RKO (cell line): ENCODE measurements at regions not wholly inside any gene's neighbourhood (a gene's known extent, or its start where the extent isn't known, plus 50 kb on each side); places are given as distances from the start of the nearest gene placed in this dataset.
"Not testable (repeated sequence)": the region's sequence is repeated elsewhere in the genome, so short reads cannot be mapped to it uniquely, and the experiment has no call there.

ENCODE experiments used
- DNase-seq: peaks from one replicate; pipeline ENCODE4 v3.0.0-alpha.2; 2016; ENCODE audit warnings: low spot score

GRCh38 chr1:83511146-83511726 lies 487.7 kb downstream of the TTLL7 start:
- no peak for DNase-seq

GRCh38 chr1:83509301-83509781 lies 489.6 kb downstream of the TTLL7 start:
- DNase-seq = no peak

DNA sequence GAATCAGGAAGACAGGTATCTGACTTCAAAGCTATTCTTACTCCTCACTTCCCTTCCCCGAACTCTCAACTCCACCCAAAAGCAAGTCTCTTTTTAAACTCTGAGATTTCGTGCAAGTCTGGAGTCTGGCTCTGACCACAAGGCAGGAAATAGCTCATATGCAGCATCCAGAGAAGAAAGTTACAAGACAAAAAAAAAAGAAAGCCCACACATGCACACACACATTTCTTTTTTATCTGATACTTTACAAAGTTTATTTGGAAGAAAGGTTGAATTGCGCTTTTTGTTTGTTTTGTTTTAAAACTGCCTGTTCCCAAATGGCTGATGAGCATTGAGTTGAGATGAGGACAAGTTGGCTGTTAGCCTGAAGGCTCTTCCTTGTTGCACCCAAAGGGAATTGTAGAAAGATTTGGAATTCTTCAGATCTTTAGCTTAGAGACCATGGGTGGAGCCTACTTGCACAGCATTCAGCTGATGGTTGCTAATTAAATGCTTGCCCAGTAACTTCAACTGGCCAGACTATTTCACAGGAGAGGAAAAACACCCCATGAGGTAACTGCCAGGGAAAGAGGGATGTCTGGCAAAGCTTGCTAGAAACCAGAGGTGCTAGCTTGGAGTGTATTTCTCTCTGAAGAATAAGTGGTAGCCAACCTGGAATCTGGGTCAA lies 490.3 kb downstream of the TTLL7 start:
- DNase-seq = no peak

DNA sequence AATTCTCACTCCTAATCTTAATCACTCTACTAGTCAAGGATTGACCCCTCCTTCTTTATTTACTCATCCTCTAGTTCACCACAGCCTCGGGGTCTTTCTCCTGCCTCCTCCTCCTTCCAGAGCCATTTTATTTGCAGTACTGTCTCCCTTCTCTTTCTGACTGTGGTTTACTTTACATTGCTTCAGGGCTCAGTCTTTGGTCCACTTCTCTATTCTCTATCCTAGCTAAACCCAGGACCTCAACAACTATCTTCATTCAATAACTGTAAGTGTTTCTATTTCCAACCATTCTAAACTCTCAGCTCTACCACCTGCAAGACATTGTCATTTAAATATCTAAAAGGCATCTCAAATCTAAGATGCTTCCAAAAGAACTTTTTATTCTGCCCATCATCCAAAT lies 493.8 kb downstream of the TTLL7 start:
- DNase-seq = no peak

DNA sequence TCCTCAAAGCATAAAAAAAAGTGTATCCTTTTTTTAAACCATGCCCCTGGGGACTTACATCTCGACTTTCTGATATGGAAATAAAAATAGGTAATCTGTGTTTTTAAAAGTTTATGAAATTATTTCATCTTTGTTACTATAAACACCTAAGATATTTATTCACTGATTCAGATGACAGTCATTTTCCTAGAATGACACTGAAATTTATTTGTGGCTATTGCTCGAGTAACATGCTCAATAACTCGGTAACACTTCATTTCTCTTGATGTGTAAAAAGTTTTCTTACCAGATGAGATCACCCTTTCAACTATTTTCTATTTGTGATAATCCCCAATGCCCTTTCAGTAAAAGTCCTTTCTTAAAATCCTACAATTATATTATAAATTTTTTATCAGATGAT lies 495.8 kb downstream of the TTLL7 start:
- no peak for DNase-seq

DNA sequence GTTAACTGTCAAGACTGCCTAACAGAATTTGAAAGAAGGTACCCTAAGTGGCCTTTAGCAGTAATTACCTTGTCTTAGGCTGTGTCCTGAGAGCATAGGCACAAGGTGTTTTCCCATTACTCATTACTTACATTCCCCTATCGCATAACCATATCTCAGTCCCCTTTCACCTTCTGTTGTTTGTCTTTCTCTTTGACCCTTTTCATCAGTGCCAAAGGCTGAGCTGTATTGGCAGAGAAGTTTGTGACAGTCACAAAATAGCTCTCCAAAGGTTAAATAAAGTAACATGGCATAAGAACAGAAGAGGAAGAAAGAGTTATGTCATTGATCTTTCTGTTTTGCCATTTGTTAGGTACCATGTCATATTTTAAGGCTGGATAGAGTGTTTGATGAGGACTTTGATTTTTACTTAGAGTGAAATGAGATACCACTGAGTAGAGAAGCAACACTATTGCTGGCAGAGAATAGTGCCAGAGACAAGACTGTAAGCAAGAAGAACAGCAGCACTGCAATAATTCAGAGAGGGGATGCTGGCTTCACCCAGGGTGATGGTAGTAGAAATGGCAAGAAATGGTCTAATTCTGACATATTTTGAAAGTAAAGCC lies 497.8 kb downstream of the TTLL7 start:
- DNase-seq = no peak

DNA sequence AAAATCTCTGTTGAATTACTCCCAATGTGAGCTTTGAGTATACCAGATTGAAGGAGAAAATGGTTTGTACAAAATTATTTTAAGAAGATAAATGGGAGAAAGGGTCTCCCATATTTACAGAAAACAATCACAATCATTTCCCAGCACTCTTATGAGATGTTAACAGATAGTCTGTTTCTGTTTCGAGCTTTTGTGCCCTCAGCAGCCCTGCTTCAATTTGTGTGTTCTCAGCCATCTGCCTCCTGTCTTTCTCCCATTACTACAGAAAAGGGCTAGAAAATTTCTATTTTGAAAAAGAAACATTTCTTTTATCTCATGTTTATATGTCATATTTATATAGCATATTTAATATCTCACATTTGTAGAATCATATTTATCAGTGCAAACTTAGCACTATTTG lies 498.4 kb downstream of the TTLL7 start:
- DNase-seq = no peak

DNA sequence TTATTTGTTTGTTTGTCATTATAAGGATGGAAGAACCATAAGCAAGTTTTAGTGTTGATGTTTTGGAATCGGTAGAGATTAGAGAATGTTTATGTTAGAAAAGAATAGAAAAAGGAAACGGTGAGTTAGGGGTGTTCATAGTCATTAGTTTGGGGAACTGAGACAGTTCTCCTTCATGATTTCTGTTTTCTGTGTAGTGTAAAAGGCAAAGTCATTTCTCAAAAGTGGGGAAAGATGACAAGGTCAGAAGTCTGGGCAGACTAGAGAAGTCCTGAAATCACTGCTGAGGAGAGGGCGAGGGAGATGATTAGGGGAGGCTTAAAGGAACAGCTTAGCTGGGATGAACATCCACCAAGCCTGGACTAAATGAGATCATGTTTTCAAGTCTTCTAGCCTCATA lies 498.9 kb downstream of the TTLL7 start:
- no peak for DNase-seq

GRCh38 chr1:83497563-83497962 lies 501.4 kb downstream of the TTLL7 start:
- DNase-seq = peak; percentile 0

DNA sequence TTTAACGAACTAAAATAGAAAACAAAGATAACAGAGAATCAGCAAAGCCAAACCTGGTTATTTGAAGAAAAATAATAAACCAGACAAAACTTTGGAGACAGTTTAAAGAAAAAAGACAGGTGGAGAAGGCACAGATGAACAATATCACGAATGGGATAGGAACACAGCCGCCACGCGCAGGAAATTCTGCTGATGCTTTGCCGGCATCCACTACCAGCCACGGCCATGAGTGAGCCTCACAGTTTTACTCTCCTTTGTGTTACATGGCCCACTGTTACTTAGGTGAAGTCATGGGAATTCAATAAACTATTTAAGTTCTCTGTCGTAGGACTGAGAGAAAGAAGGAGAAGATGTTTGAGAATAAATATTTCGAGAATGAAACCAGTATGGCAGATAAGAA lies 503.4 kb downstream of the TTLL7 start:
- DNase-seq = no peak

DNA sequence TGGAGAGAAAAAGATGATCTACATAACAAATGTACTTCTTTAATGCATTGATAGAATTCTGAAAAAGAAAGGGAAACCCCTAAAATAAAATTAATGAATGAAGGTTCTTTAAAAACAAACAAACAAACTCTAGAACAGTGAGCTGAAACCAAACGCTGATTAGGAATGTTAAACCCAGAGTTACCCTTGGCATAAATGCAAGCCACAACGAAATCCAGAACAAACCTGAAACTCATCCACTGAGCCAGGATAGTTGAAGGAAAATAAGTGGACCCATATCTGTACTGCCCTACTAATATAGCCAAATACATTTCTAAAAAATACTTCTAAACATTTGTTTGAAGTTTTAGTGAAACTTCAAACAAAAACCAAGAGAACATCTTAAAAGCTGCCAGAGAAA lies 505.3 kb downstream of the TTLL7 start:
- no peak for DNase-seq

DNA sequence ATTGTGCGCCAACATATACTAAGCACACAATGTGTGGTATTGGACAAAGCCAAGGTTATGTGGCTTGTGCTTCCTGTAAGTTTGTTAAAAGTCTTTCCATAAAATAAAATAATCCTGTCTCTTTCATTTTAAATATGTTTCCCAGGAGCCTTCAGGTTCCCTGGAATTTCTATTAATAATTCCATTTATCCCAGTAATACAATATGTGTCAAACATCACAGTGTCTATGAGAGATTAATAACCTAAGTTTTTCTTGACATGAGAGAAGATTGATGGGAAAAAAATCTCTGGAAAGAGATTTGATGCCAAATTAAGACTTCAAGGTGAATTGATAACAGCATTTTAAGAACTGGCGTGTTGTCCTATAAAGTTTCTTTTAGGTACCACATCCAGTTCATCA lies 507.0 kb downstream of the TTLL7 start:
- DNase-seq = no peak

DNA sequence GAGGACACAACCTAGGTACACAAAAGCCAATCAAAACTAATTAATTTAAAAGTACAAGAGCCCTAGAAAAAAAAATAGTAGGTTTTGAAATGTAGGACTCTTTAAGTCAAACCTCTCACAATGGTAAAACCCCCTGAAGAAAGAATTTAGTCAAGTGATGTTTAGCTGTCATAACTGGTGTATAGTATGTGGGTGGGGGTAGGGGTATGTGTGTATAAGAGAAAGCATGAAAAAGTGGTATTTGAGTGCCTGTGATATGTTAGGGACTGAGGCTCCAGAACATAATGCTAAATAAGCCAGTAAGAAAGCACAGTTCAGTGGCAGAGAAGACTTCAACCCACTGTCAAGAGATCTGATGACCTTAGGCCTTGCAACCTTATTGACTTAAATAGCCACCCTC lies 507.9 kb downstream of the TTLL7 start:
- no peak for DNase-seq

DNA sequence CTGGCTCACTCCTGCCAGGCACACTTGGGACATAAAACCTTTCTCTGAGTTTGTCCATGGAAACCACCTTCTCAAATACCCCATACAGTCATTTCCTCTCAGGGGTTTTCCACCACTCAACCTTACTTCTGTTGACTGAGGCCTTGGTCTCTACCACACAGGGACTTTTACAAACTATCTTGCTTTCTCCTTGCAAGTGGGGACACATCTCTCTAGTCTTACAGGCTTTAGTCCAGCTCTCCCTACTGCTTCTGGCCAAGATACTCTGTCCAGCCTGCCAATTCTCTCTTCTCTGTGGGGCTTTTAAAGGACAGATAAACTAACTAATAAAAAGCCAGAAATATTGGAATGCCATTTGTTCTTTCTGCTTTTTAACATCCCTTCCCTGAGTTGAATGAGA lies 510.8 kb downstream of the TTLL7 start:
- DNase-seq = not testable (repeated sequence)

DNA sequence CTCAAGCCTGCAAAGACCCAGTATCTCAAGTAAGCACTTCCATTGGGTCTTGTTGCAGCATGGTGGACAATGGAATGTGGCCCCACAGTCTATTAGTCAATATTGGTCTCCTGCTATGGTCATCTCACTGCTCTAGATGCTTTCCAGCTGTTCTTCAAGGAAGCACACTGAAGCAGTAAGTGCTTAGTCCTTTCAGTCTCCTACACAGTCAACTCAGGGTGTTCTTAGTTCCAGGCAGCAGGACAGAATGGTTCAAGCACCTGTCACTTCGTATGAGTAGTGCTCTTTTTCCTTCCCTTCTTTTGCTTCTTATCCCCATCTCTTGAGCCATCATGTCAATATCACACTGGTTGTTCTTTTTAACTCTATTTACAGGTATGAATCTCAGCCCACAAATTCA lies 511.5 kb downstream of the TTLL7 start:
- DNase-seq = not testable (repeated sequence)

GRCh38 chr1:83485314-83486019 lies 513.5 kb downstream of the TTLL7 start:
- DNase-seq = not testable (repeated sequence)

GRCh38 chr1:83481284-83481683 lies 517.6 kb downstream of the TTLL7 start:
- not testable (repeated sequence) for DNase-seq

DNA sequence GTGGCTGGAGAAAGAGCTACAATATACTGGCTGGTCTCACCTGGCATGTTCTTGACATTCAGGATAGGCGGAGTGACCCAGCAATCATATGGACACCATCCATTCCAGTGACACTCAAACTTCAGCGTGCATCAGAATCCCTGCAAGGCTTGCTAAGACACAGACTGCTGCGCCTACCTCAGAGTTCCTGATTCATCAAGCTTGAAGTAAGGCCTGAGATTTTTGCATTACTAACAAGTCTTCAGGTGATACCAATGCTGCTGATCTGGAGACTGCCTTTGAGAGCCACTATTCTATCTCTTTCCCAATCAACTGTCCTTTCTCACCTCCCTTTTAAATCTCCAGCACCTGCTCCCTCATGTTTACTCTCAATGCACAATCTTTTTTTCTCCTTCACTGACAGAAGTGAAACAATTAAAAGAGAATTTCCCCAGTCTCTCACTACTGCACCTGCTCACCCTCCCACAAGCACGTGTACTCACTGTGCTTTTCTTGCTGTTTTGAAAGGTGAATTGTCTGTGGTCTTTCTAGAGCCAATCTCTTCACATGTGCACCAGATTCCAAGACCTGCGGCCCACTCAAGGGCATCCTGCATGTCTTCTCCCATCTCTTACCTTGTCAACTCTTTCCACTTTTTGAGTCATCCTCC lies 519.2 kb downstream of the TTLL7 start:
- DNase-seq = not testable (repeated sequence)

DNA sequence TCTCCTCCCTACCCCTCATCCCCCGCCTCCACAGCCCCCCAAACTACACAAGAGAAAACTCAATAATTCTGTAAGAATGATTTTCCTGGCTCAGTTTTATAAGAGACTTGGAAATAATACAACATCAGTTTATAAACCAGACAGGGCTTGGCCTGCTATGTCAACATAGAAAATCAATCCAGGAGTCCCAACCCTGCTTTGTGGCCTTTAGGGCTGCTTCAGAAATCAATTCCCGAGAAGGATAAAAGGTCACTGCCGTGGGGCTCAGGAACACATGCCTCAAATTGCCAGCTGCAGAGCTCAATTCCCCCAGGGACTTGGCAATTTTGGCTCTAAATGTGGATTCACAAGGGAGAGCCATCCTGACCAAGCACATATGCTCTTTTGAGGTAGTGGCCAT lies 520.8 kb downstream of the TTLL7 start:
- not testable (repeated sequence) for DNase-seq

DNA sequence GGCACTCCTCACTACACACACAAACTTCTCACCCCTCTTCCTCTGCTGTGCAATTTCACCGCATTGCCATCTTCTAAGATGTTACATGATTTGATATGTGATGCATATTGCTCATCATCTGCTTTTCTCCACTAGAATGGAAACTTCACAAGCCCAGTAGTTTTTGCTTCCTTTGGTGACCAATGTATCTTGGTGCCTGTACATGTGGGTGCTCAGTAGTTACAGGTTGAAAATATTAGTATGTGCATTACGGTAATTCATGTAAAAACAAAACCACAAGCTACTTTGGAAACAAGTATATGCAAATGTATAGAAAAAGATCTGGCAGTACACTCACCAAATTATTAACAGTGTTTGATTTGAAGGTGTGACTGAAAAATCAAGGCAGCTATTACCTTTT lies 522.4 kb downstream of the TTLL7 start:
- not testable (repeated sequence) for DNase-seq

- not testable (repeated sequence) for DNase-seq
Measured at GRCh38 chr1:83474946-83475345, 524.0 kb downstream of the TTLL7 start.

GRCh38 chr1:83473986-83474385 lies 524.9 kb downstream of the TTLL7 start:
- not testable (repeated sequence) for DNase-seq
